HG03378 (cell line): ENCODE measurements at regions not wholly inside any gene's neighbourhood (a gene's known extent, or its start where the extent isn't known, plus 50 kb on each side); places are given as distances from the start of the nearest gene placed in this dataset.

Source experiments
- ATAC-seq: cut with Tn5 transposase; IDR thresholded peaks from one replicate; pipeline ENCODE4 v1.9.1; 2021; ENCODE audit warnings: mild to moderate bottlenecking, moderate library complexity; ENCODE audit not compliant: unreplicated experiment

DNA sequence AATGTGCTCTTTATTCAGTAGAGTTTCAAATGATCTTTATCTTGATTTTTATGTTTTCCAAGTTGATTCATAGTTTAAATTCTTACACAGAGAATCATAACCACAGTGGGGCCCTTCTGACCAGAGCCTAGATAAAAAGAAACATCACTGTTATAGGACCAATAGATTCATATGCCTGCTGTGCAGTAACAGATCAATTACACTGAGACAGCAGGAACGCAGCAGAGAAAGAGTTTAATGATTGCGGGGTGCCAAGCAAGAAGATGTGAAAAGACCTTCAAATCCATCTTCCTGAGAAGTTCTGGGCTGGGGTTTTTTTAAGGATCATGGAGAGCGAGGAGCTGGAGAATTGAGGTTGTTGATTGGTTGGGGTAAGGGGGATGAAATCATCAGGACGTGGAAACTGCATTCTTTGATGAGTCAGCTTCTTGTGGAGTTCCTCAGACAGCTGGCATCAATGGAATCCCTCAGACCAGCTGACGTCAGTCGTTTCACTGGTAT lies 346.6 kb downstream of the TBC1D4 start:
- ATAC-seq: no peak

GRCh38 chr13:75132701-75133695 lies 349.0 kb downstream of the TBC1D4 start:
- ATAC-seq: no peak

DNA sequence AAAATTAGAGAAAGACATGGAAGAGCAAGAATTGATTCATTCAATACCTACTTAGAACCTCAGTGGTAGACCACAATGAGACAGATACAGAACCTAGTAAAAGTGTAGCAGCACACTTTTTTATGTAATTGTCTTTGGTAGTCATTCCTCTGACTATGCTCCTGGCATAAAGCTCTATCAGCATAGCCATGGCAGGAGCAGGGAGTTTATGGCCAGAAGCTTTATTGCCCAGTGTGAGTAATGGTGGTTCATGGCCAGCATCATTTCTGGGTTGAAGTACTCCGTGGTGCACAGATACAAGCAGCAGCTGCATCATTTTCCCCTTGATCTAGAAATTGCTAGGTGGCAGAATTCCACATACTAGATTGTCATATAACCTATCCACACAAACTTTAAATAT lies 352.6 kb downstream of the TBC1D4 start:
- no peak for ATAC-seq

DNA sequence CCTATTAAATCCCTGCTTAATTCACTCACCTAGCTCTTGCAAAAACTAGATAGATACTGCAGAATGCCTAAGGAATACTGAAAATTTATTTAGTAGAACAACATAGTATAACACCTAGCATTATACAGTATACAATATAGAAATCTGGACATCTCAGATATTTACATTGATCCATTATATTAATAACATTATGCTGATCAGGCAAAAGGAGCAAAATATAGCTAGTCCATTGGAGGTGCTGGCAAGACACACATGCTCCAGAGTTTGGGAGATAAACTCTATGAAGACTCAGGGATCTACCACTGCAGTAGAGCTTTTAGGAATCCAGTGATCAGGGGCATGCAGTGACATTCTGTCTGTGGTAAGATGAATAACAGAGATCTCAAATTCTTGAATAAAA lies 357.6 kb downstream of the TBC1D4 start:
- ATAC-seq: no peak

DNA sequence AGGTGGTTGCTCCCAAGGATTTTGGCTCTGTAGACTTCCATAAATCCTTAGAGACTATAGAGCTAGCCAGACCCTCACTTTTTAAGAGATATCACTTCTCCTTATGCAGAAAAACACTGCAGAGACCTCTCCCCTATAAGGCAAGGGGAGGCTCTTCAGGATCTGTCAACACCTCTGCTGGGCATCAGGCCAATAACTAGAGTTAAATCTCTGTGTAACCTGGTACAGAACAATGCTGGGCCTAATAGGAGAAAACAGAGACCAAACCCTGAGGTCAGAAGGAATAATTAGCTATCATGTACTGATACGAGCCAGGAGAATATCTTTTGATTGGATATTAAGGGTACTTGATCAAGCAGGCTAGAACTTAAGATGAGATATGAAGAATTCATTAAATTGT lies 358.5 kb downstream of the TBC1D4 start:
- ATAC-seq: no peak

GRCh38 chr13:75120085-75120484 lies 361.9 kb downstream of the TBC1D4 start:
- no peak for ATAC-seq

DNA sequence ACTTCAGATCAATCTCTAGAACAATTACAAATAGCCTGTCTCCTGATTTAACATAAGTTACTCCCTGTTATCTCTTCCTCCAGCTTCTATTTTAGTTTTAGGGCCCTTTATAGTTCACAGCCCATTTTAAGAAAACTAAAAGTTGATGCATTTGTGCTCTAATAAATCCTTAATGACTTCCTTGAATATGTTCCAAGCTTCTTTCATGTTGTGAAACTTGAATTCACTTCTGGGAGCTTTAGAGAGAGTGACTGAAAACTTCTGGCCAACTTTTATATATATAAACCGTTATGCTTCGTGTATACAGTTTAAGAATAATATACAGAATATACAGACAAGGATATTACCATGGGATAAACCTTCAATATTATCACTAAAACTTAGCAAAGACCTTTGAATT lies 366.8 kb downstream of the TBC1D4 start:
- no peak for ATAC-seq

GRCh38 chr13:75103976-75104375 lies 378.0 kb downstream of the TBC1D4 start:
- ATAC-seq: no peak

GRCh38 chr13:75102001-75102716 lies 379.8 kb downstream of the TBC1D4 start:
- ATAC-seq: no peak

DNA sequence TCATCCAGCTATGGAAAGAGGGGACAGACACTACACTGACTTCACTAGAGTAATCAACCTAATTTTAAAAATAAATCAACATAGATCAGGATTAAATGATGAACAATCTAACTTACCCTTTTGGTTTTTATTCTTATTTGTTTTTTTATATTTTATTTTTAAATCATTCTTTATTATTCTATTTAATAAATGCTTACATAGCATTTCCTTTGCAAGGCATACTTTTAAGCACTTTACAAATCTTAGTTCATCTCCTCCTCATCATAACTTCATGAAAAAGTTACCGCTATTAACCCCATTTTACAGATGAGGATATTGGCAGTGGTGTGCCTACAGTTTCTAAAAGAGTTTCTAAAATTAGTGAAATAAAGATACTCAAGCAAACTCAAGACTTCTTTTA lies 380.6 kb downstream of the TBC1D4 start:
- no peak for ATAC-seq

DNA sequence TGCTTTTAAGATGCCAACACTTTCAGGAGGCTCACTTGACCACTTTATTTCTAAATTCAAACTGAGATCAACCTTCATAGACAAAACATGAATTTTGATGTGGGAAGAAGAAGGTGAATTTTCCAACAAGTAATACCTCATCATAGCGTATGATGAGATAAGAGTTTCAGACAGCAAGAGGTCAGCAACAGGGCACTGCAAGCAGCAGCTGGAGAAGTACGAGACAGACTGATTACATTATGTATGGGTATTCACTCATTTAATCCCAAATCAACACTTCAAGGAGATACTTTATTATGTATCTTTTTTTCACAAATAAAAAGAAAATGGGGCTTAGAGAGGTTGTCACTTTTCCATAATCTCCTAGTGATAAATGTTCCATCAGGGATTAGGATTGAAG lies 389.8 kb downstream of the TBC1D4 start:
- no peak for ATAC-seq

GRCh38 chr13:75091718-75092117 lies 390.3 kb downstream of the TBC1D4 start:
- ATAC-seq: no peak

DNA sequence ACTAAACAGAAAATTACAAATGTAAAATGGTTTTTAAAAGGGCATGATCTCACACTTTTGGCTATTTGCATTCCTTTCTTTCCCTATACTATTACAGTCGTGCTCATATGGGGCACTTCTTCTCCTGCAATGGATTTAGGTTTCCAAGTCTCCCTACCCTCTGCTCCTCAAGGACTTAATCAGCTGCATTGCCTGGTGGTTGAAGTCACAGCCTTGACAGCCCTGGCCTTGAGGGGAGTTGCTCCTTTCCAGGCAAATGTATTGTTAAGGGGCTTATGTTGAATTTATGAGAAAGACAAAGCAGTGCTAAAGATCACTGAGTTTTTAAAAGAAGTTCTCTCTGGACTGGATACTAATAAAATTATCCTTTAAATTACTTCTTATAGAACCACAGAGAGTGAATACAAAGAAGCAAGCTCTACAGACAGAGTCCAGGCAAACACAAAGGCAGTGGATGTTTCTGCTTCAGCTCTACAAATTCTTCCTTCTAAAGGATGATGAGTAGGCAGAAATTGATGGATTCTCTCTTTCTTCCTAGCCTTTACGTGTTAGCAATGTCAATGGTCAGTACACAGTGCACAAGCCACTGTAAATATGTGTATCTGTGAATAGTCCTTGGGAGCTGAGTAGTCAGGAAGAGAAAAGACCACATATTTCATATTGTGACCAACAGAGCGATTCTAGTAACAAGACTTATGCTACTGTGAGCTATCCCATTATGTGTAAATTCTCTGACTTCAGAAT lies 390.9 kb downstream of the TBC1D4 start:
- ATAC-seq: no peak

GRCh38 chr13:75088915-75089314 lies 393.1 kb downstream of the TBC1D4 start:
- no peak for ATAC-seq

DNA sequence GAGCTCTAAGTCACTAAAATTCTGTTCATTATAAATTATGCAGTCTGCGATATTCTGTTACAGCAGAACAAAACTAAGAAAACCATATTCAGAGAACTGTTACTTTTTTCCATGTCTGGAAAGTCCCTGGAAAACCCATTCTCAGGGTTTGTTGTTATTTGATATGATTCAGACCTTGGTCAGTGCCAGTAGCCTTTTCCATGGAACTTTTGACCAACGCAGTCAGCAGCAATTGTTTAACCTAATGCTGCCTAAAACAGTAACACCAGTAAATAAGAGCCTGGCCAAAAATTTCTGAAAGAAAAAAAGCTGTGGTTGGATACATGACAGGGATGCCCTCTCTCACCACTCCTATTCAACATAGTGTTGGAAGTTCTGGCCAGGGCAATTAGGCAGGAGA lies 402.7 kb downstream of the TBC1D4 start:
- no peak for ATAC-seq

DNA sequence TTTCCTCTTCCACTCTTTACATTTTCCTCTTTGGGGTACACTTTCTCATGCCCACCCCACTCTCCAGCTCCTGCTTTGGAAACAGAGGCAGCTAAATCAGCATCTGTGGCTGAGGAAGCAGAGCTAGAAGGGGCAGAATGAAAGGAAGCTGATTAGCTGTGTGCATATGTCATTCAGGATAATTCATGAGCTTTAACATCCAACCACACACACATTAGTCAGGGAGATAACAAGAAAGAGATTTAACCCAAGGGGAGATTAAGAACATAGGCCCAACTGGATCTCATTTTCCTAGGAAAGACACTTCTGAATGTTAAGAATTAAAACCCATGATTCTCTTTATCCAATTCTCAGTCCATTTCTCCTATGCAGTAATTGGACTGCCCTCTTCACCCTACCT lies 405.5 kb downstream of the TBC1D4 start:
- ATAC-seq: no peak

- no peak for ATAC-seq
These were observed 408.2 kb downstream of the TBC1D4 start for GRCh38 chr13:75073786-75074185.

GRCh38 chr13:75072891-75073290 lies 409.1 kb downstream of the TBC1D4 start:
- ATAC-seq: no peak

GRCh38 chr13:75072368-75072767 lies 409.6 kb downstream of the TBC1D4 start:
- no peak for ATAC-seq

DNA sequence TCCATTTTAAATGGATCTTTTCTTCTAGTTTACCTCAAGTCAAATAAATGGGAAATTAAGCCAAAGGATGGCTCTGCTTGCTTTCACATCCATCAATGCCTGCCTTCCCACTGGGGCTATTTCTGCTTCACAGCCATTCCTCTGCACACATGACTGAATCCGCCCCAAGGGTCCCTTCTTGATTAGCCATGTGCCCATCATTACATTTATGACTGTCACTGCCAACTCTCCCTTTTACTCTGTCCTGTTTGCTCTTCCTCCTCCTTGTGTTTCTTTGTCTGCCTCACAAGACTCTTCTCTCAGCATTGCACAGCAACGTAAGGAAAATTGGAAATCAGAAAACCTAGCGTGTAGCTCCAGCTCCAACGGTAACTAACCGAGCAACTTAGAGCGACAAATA lies 410.2 kb downstream of the TBC1D4 start:
- no peak for ATAC-seq

DNA sequence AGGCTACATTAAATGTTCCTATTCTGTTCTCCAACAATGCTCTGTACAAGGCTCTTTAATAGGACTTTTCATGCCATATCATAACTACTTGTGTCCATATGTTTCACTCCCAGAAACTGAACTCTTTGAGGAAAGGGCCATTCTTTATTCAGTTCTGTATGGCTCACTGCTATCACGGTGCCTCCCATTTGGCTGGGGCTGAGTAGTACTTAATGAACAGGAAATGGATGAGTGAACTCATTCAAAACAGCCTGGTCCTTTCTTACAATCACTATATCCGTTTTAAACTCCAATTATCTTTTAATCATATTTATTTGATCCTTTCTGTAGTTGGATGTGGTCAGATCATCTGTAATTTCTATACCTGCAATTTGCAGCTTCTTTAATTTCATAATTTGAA lies 410.6 kb downstream of the TBC1D4 start:
- no peak for ATAC-seq
